Panc1 (cell line): ENCODE measurements at regions not wholly inside any gene's neighbourhood (a gene's known extent, or its start where the extent isn't known, plus 50 kb on each side); places are given as distances from the start of the nearest gene placed in this dataset.

ENCODE experiments used
- ATAC-seq: fragments of 200-7000 bp; cut with Tn5 transposase; 2 replicates; pipeline ENCODE4 v1.9.1; 2020; ENCODE audit warnings: mild to moderate bottlenecking, moderate library complexity
- BruUV-seq: library from RNA; stranded (reverse); fragments of 400-500 nt; replicated peaks from 2 replicates; lab custom pipeline; 2021; lab: Mats Ljungman, UMichigan
- CTCF ChIA-PET: fragments of 300-600 bp; sonication (Branson Sonifier 250); formaldehyde crosslinking; loops from one replicate; lab custom pipeline; 2022; ENCODE audit warnings: antibody characterized with exemption; lab: Charles Lee
- POLR2A ChIA-PET: fragments of 300-600 bp; sonication (Branson Sonifier 250); formaldehyde crosslinking; loops from one replicate; lab custom pipeline; 2022; ENCODE audit warnings: antibody characterized with exemption; lab: Charles Lee
- DNase-seq: peaks from one replicate; pipeline ENCODE4 v3.0.0-alpha.2; 2010; ENCODE audit warnings: low read depth, low spot score
- H3K27ac ChIP-seq: 2 replicates; pipeline ENCODE4 v1.5.1; 2011; ENCODE audit warnings: mild to moderate bottlenecking, low read length, inconsistent platforms
- H3K27me3 ChIP-seq: fragments of 200-500 bp; sonication (Bioruptor generic); 2 replicates; pipeline ENCODE4 v1.6.0; 2014; ENCODE audit warnings: low read length, inconsistent platforms; ENCODE audit not compliant: control insufficient read depth, insufficient read depth
- H3K36me3 ChIP-seq: fragments of 200-500 bp; sonication (Bioruptor generic); 2 replicates; pipeline ENCODE4 v1.5.1; 2014; ENCODE audit warnings: inconsistent platforms, mild to moderate bottlenecking, low read length, moderate library complexity; ENCODE audit not compliant: control insufficient read depth, insufficient read depth
- H3K4me1 ChIP-seq: 2 replicates; pipeline ENCODE4 v1.5.1; 2011; ENCODE audit warnings: inconsistent platforms, mild to moderate bottlenecking, low read length, moderate library complexity; ENCODE audit not compliant: control insufficient read depth, insufficient read depth
- H3K4me3 ChIP-seq, 2 experiments: 2 replicates each; pipeline ENCODE4 v1.5.1; 2011 to 2012; ENCODE audit warnings: low read depth in 2 of 2, low read length in 2 of 2, mild to moderate bottlenecking in 2 of 2, inconsistent platforms in 1 of 2, moderate library complexity in 1 of 2
- H3K9me3 ChIP-seq: fragments of 200-500 bp; sonication (Bioruptor generic); 2 replicates; pipeline ENCODE4 v1.5.1; 2014; ENCODE audit warnings: low read depth, mild to moderate bottlenecking, inconsistent platforms, low read length, moderate library complexity; ENCODE audit not compliant: control insufficient read depth, insufficient read depth
- CTCF ChIP-seq: fragments of 450-650 bp; IDR thresholded peaks from 2 replicates; pipeline ENCODE4 v1.5.1; 2017; ENCODE audit warnings: mild to moderate bottlenecking
- POLR2AphosphoS5 ChIP-seq: IDR thresholded peaks from 2 replicates; pipeline ENCODE4 v1.6.1; 2012; ENCODE audit warnings: mild to moderate bottlenecking, low read depth, low read length, moderate library complexity
- SIN3A ChIP-seq: IDR thresholded peaks from 2 replicates; pipeline ENCODE4 v1.6.1; 2012; ENCODE audit warnings: low read depth, mild to moderate bottlenecking, low read length, moderate library complexity, borderline replicate concordance; ENCODE audit not compliant: insufficient read depth
- TCF7L2 ChIP-seq: IDR thresholded peaks from 2 replicates; pipeline ENCODE4 v1.6.1; 2011; ENCODE audit warnings: mild to moderate bottlenecking, low read depth, low read length, inconsistent platforms
- in situ Hi-C: cut with HindIII; loops from 2 replicates; pipeline ENCODE4 v1.10.0; 2016; ENCODE audit warnings: low sequenced_read_pairs, low pct_unique_long_range_greater_than_20kb
- intact Hi-C: fragments of 100-400 bp; cut with micrococcal nuclease; formaldehyde crosslinking; loops from one replicate; pipeline ENCODE4 v1.10.0; 2022; ENCODE audit not compliant: unreplicated experiment
- TF ChIP-seq, protein P1 (sequence below), 2 experiments: IDR thresholded peaks; 2 replicates each; pipeline ENCODE4 v1.6.1; 2011 to 2012; ENCODE audit warnings: low read depth in 2 of 2, control low read depth in 1 of 2, low read length in 1 of 2, mild to moderate bottlenecking in 1 of 2, moderate library complexity in 1 of 2; ENCODE audit not compliant: insufficient read depth in 1 of 2

- H3K4me3 ChIP-seq = no peak overlapping the region
- H3K9me3 ChIP-seq = no peaks in the 10 kb centered on the region
- intact Hi-C loops (no loop called here), in situ Hi-C loops (no loop called here)
- no peaks in the 10 kb centered on the region for H3K4me1 ChIP-seq
- BruUV-seq = no TSS peak
- no peak overlapping the region for H3K27ac ChIP-seq
- CTCF ChIA-PET = no interaction called here
- POLR2A ChIA-PET = no interaction called here
- ATAC-seq (no peak), DNase-seq (no peak)
- H3K27me3 ChIP-seq = no peaks in the 10 kb centered on the region
- H3K36me3 ChIP-seq = no peaks in the 10 kb centered on the region
- TF ChIP-seq SIN3A (no peak), POLR2AphosphoS5 (no peak), CTCF (no peak), TCF7L2 (no peak)
- TF ChIP-seq, protein P1, sequence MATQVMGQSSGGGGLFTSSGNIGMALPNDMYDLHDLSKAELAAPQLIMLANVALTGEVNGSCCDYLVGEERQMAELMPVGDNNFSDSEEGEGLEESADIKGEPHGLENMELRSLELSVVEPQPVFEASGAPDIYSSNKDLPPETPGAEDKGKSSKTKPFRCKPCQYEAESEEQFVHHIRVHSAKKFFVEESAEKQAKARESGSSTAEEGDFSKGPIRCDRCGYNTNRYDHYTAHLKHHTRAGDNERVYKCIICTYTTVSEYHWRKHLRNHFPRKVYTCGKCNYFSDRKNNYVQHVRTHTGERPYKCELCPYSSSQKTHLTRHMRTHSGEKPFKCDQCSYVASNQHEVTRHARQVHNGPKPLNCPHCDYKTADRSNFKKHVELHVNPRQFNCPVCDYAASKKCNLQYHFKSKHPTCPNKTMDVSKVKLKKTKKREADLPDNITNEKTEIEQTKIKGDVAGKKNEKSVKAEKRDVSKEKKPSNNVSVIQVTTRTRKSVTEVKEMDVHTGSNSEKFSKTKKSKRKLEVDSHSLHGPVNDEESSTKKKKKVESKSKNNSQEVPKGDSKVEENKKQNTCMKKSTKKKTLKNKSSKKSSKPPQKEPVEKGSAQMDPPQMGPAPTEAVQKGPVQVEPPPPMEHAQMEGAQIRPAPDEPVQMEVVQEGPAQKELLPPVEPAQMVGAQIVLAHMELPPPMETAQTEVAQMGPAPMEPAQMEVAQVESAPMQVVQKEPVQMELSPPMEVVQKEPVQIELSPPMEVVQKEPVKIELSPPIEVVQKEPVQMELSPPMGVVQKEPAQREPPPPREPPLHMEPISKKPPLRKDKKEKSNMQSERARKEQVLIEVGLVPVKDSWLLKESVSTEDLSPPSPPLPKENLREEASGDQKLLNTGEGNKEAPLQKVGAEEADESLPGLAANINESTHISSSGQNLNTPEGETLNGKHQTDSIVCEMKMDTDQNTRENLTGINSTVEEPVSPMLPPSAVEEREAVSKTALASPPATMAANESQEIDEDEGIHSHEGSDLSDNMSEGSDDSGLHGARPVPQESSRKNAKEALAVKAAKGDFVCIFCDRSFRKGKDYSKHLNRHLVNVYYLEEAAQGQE (IDR thresholded peaks at IDR 0.05; ENCODE audit: insufficient read depth in 1 of 2, low read depth in 2 of 2, low read length in 1 of 2) = no peak
Measured at GRCh38 chr2:144211826-144212225, 308.1 kb downstream of the ZEB2 start.

DNA sequence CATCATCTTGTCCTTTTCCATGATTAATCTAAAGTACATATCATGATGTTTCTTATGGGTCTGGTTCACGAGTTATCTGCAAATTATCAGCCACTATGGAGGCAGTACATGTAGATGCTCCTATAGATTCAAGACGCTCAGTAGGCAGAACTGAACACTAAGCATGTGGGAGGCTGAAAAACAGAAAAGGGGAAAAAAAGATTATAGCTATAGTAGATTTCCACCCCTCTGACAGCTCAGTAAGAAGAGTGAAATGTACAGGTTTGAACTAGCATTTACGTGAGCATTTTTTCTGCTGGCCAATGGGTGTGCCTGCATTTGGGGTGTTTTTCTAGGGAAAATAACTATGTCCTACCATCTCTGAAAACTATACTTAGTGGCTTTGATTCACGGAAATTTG, 308.9 kb downstream of the ZEB2 start:
- in situ Hi-C loops (no loop called here), intact Hi-C loops (no loop called here)
- ATAC-seq (no peak), DNase-seq (no peak)
- ChIA-PET CTCF (interaction anchor here (0.6 kb wide), 1 partner anchor 13 kb away, joined by 8 read pairs; no protein-coding TSS in a partner anchor), POLR2A (interaction anchor here (0.6 kb wide), 1 partner anchor 11 kb away, joined by 7 read pairs; no protein-coding TSS in a partner anchor)
- no peak overlapping the region for H3K27ac ChIP-seq
- no peaks in the 10 kb centered on the region for H3K4me1 ChIP-seq
- no TSS peak for BruUV-seq
- H3K4me3 ChIP-seq = no peak overlapping the region
- H3K27me3 ChIP-seq = no peaks in the 10 kb centered on the region
- no peaks in the 10 kb centered on the region for H3K9me3 ChIP-seq
- no peak for TF ChIP-seq POLR2AphosphoS5
- H3K36me3 ChIP-seq = no peaks in the 10 kb centered on the region

DNA sequence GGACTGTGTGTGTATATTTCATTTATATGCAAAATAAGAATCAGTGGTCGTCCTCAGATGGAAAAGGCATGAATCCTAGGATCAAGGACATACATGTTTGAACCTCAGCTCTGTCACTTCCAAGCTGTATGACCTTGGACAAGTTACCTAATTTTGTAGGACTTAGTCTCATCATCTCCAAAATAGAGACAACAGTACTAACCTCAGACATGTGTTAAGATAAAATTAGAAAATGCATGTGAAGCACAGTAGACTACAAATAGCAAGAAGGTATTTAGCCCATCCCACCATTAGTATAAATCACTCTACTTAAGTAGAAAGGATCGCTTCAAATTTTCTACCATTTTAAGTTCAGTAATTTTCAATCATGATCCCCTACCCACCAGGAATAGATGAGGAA, 309.8 kb downstream of the ZEB2 start:
- in situ Hi-C loops = no loop called here
- CTCF ChIA-PET = no interaction called here

More for the DNA sequence above, 309.8 kb downstream of the ZEB2 start:
- intact Hi-C loops = no loop called here
- Histone ChIP-seq H3K36me3 (no peaks in the 10 kb centered on the region), H3K9me3 (no peaks in the 10 kb centered on the region), H3K27me3 (no peaks in the 10 kb centered on the region), H3K4me3 (no peak overlapping the region), H3K27ac (no peak overlapping the region), H3K4me1 (no peaks in the 10 kb centered on the region)
- TF ChIP-seq CTCF = no peak
- no peak for TF ChIP-seq SIN3A
- no peak for TF ChIP-seq TCF7L2
- no peak for TF ChIP-seq POLR2AphosphoS5
- TF ChIP-seq, protein P1 (IDR thresholded peaks at IDR 0.05; ENCODE audit: insufficient read depth in 1 of 2, low read depth in 2 of 2, low read length in 1 of 2) = no peak
- POLR2A ChIA-PET = no interaction called here
- no TSS peak for BruUV-seq
- no peak for ATAC-seq
- no peak for DNase-seq
